Activated T-helper 1 cell treated with Interleukin-2 at 50 U/mL for 16 hours (primary cell): ENCODE measurements at regions not wholly inside any gene's neighbourhood (a gene's known extent, or its start where the extent isn't known, plus 50 kb on each side); places are given as distances from the start of the nearest gene placed in this dataset.
"Not testable (repeated sequence)": the region's sequence is repeated elsewhere in the genome, so short reads cannot be mapped to it uniquely, and the experiment has no call there.

Experiments
- DNase-seq: peaks from one replicate; pipeline ENCODE4 v3.0.0-alpha.2; 2020; ENCODE audit warnings: low read depth

- no peak for DNase-seq
Observed at GRCh38 chr12:131229426-131230339, 276.0 kb downstream of the ADGRD1 start.

- no peak for DNase-seq
Observed at GRCh38 chr12:131230340-131231031, 276.8 kb downstream of the ADGRD1 start.

GRCh38 chr12:131231032-131231980, 277.6 kb downstream of the ADGRD1 start:
- no peak for DNase-seq

GRCh38 chr12:131232036-131232435, 278.3 kb downstream of the ADGRD1 start:
- no peak for DNase-seq

GRCh38 chr12:131232872-131233271, 279.2 kb downstream of the ADGRD1 start:
- not testable (repeated sequence) for DNase-seq

- DNase-seq: not testable (repeated sequence)
Observed at GRCh38 chr12:131233850-131234789, 280.4 kb downstream of the ADGRD1 start.

GRCh38 chr12:131234841-131235271, 281.1 kb downstream of the ADGRD1 start:
- not testable (repeated sequence) for DNase-seq

- no peak for DNase-seq
Observed at GRCh38 chr12:131235871-131236271, 282.2 kb downstream of the ADGRD1 start.

GRCh38 chr12:131239384-131240094, 285.8 kb downstream of the ADGRD1 start:
- DNase-seq: no peak

- DNase-seq: no peak
Observed at GRCh38 chr12:131241517-131241916, 287.8 kb downstream of the ADGRD1 start.

- DNase-seq: no peak
Observed at GRCh38 chr12:131242741-131243496, 289.2 kb downstream of the ADGRD1 start.

GRCh38 chr12:131244157-131244688, 290.5 kb downstream of the ADGRD1 start:
- not testable (repeated sequence) for DNase-seq

- not testable (repeated sequence) for DNase-seq
Observed at GRCh38 chr12:131245161-131245560, 291.5 kb downstream of the ADGRD1 start.

- no peak for DNase-seq
Observed at GRCh38 chr12:131245564-131246355, 292.1 kb downstream of the ADGRD1 start.

- not testable (repeated sequence) for DNase-seq
Observed at GRCh38 chr12:131247026-131247725, 293.5 kb downstream of the ADGRD1 start.

- DNase-seq: not testable (repeated sequence)
Observed at GRCh38 chr12:131247875-131248274, 294.2 kb downstream of the ADGRD1 start.

- DNase-seq: no peak
Observed at GRCh38 chr12:131249246-131250027, 295.7 kb downstream of the ADGRD1 start.
